ENCODE measurements at regions not wholly inside any gene's neighbourhood (a gene's known extent, or its start where the extent isn't known, plus 50 kb on each side); places are given as distances from the start of the nearest gene placed in this dataset.

DNA sequence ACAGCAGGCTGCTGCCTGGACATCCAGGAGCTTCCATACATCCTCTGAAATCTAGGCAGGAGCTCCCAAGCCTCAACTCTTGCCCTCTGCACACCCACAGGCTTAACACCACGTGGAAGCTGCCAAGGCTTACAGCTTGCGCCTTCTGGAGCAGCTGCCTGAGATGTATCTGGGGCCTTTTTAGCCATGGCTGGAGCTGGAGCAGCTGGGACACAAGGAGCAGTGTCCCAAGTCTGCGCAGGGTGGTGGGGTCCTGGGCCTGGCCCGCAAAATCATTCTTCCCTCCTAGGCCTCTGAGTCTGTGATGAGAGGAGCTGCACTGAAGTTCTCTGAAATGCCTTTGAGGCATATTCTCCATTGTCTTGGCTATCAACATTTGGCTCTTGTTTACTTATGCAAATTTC, 255.0 kb downstream of the DLL1 start:
- TF ChIP-seq, protein P1, sequence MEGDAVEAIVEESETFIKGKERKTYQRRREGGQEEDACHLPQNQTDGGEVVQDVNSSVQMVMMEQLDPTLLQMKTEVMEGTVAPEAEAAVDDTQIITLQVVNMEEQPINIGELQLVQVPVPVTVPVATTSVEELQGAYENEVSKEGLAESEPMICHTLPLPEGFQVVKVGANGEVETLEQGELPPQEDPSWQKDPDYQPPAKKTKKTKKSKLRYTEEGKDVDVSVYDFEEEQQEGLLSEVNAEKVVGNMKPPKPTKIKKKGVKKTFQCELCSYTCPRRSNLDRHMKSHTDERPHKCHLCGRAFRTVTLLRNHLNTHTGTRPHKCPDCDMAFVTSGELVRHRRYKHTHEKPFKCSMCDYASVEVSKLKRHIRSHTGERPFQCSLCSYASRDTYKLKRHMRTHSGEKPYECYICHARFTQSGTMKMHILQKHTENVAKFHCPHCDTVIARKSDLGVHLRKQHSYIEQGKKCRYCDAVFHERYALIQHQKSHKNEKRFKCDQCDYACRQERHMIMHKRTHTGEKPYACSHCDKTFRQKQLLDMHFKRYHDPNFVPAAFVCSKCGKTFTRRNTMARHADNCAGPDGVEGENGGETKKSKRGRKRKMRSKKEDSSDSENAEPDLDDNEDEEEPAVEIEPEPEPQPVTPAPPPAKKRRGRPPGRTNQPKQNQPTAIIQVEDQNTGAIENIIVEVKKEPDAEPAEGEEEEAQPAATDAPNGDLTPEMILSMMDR (IDR thresholded peaks at IDR 0.05; ENCODE audit: low read depth, low read length, poor library complexity, severe bottlenecking), result no peak
- no peak for TF ChIP-seq EZH2phosphoT487 (IDR thresholded peaks at IDR 0.05; ENCODE audit: borderline replicate concordance, low read length)
